Cardiac fibroblast (primary cell): ENCODE measurements at regions not wholly inside any gene's neighbourhood (a gene's known extent, or its start where the extent isn't known, plus 50 kb on each side); places are given as distances from the start of the nearest gene placed in this dataset.

Source experiments
- DNase-seq, 2 donors: peaks; one replicate each; pipeline versions ENCODE4 v3.0.0 to v3.0.0-alpha.2; 2010; ENCODE audit warnings: low read depth in 2 of 2
- H3K4me3 ChIP-seq, 2 donors: replicated peaks in 1 of 2; 1 replicate in 1 of 2; 2 replicates in 1 of 2; pipeline ENCODE4 v1.5.1; 2011; ENCODE audit warnings: low read depth in 2 of 2, low read length in 2 of 2, mild to moderate bottlenecking in 2 of 2, moderate library complexity in 1 of 2
- CTCF ChIP-seq: IDR thresholded peaks from one replicate; pipeline ENCODE4 v1.5.1; 2011; ENCODE audit warnings: low read depth, mild to moderate bottlenecking, low read length, inconsistent platforms

- DNase-seq, result peak; percentile 66 to 92
- H3K4me3 ChIP-seq, result no peak overlapping the region
- no peak for TF ChIP-seq CTCF
Measured at GRCh38 chr1:172906778-172907592, 143.8 kb downstream of the TNFSF18 start.

- no peak overlapping the region for H3K4me3 ChIP-seq
- no peak for TF ChIP-seq CTCF
- DNase-seq, result no peak
Measured at GRCh38 chr1:172907834-172908326, 142.9 kb downstream of the TNFSF18 start.

GRCh38 chr1:172909606-172910326, 141.0 kb downstream of the TNFSF18 start:
- DNase-seq, result peak; percentile 84 to 85
- peak overlapping the region in 1 of 2 donors; percentile 2 for H3K4me3 ChIP-seq
- no peak for TF ChIP-seq CTCF

- no peak for TF ChIP-seq CTCF
- DNase-seq, result no peak
- H3K4me3 ChIP-seq, result no peak overlapping the region
Measured at GRCh38 chr1:172912765-172913260, 137.9 kb downstream of the TNFSF18 start.

GRCh38 chr1:172914501-172915144, 136.1 kb downstream of the TNFSF18 start:
- no peak overlapping the region for H3K4me3 ChIP-seq
- no peak for TF ChIP-seq CTCF
- DNase-seq, result peak in 1 of 2 donors; percentile 76

- H3K4me3 ChIP-seq, result no peak overlapping the region
- no peak for DNase-seq
- TF ChIP-seq CTCF, result no peak
Measured at GRCh38 chr1:172915271-172915670, 135.5 kb downstream of the TNFSF18 start.
